Ovary (tissue), 3 donors: ENCODE measurements at regions not wholly inside any gene's neighbourhood (a gene's known extent, or its start where the extent isn't known, plus 50 kb on each side); places are given as distances from the start of the nearest gene placed in this dataset.

Source experiments
- CTCF ChIP-seq, 3 donors: fragments of 450-650 bp in 2 of 3; fragments of 200-600 bp in 1 of 3; IDR thresholded peaks; one replicate each; pipeline versions ENCODE4 v1.5.1 to v1.8.0; 2016 to 2022; ENCODE audit warnings: antibody characterized with exemption in 3 of 3, mild to moderate bottlenecking in 1 of 3
- EP300 ChIP-seq: sonication (generic); formaldehyde crosslinking; IDR thresholded peaks from one replicate; pipeline ENCODE4 v1.6.1; 2017; ENCODE audit warnings: antibody characterized with exemption
- donor health status: DM: no; HTN: no; CAD: no.

GRCh38 chr2:6480514-6480913, 385.2 kb downstream of the CMPK2 start:
- TF ChIP-seq CTCF (IDR thresholded peaks at IDR 0.05) (no peak), EP300 (no peak)
